GM18517 (cell line): ENCODE measurements at regions not wholly inside any gene's neighbourhood (a gene's known extent, or its start where the extent isn't known, plus 50 kb on each side); places are given as distances from the start of the nearest gene placed in this dataset.

Experiments used
- ATAC-seq: cut with Tn5 transposase; IDR thresholded peaks from one replicate; pipeline ENCODE4 v1.9.1; 2021; ENCODE audit warnings: mild to moderate bottlenecking, moderate library complexity; ENCODE audit not compliant: unreplicated experiment

GRCh38 chr7:12120632-12121031 lies 90.5 kb upstream of the TMEM106B start:
- no peak for ATAC-seq

GRCh38 chr7:12123172-12123571 lies 87.9 kb upstream of the TMEM106B start:
- ATAC-seq, result no peak

- ATAC-seq, result no peak
These were observed 87.1 kb upstream of the TMEM106B start for GRCh38 chr7:12124028-12124427.

GRCh38 chr7:12127455-12127854 lies 83.6 kb upstream of the TMEM106B start:
- no peak for ATAC-seq

- no peak for ATAC-seq
These were observed 80.5 kb upstream of the TMEM106B start for GRCh38 chr7:12130609-12131008.

GRCh38 chr7:12131122-12131521 lies 80.0 kb upstream of the TMEM106B start:
- no peak for ATAC-seq

- no peak for ATAC-seq
These were observed 77.2 kb upstream of the TMEM106B start for GRCh38 chr7:12133865-12134264.

GRCh38 chr7:12136523-12136922 lies 74.6 kb upstream of the TMEM106B start:
- no peak for ATAC-seq

GRCh38 chr7:12137283-12137682 lies 73.8 kb upstream of the TMEM106B start:
- ATAC-seq, result no peak

GRCh38 chr7:12138421-12138820 lies 72.7 kb upstream of the TMEM106B start:
- no peak for ATAC-seq

GRCh38 chr7:12139416-12139815 lies 71.7 kb upstream of the TMEM106B start:
- ATAC-seq, result no peak

- ATAC-seq, result no peak
These were observed 64.3 kb upstream of the TMEM106B start for GRCh38 chr7:12146813-12147212.

GRCh38 chr7:12152196-12152918 lies 58.7 kb upstream of the TMEM106B start:
- ATAC-seq, result no peak

GRCh38 chr7:12154119-12154518 lies 57.0 kb upstream of the TMEM106B start:
- no peak for ATAC-seq

- no peak for ATAC-seq
These were observed 53.6 kb upstream of the TMEM106B start for GRCh38 chr7:12157517-12157916.

- no peak for ATAC-seq
These were observed 52.6 kb upstream of the TMEM106B start for GRCh38 chr7:12158334-12159060.

GRCh38 chr7:12161146-12161545 lies 49.9 kb upstream of the TMEM106B start:
- no peak for ATAC-seq
